Fibroblast of lung (primary cell): ENCODE measurements at regions not wholly inside any gene's neighbourhood (a gene's known extent, or its start where the extent isn't known, plus 50 kb on each side); places are given as distances from the start of the nearest gene placed in this dataset.

Source experiments
- EZH2 ChIP-seq: IDR thresholded peaks from 2 replicates; pipeline ENCODE4 v1.5.1; 2012; ENCODE audit warnings: low read length, control low read depth, mild to moderate bottlenecking; ENCODE audit errors: missing control alignments
- TF ChIP-seq, protein P1 (sequence below), 2 donors: IDR thresholded peaks in 1 of 2; conservative IDR thresholded peaks in 1 of 2; 1 replicate in 1 of 2; 2 replicates in 1 of 2; pipeline ENCODE4 v1.5.1; 2011 to 2012; ENCODE audit warnings: low read length in 2 of 2, control low read depth in 1 of 2, inconsistent platforms in 1 of 2, low read depth in 1 of 2, mild to moderate bottlenecking in 1 of 2

DNA sequence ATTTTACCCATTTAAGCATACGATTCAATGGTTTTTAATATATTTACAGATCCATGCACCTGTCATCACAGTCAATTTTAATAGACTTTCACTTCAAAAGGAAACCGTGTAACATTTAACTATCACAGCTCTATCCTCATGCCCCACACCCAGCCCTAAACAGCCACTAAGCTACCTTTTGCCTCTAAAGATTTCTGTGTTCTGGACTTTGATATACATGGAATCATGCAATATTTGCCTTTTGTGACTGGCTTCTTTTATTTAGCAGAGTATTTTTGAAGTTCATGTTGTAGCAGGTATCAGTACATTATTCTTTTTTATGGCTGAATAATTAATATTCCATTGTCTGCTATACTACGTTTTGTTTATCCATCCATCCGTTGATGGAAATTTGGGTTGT, 50.3 kb upstream of the STX16 start:
- TF ChIP-seq, protein P1, sequence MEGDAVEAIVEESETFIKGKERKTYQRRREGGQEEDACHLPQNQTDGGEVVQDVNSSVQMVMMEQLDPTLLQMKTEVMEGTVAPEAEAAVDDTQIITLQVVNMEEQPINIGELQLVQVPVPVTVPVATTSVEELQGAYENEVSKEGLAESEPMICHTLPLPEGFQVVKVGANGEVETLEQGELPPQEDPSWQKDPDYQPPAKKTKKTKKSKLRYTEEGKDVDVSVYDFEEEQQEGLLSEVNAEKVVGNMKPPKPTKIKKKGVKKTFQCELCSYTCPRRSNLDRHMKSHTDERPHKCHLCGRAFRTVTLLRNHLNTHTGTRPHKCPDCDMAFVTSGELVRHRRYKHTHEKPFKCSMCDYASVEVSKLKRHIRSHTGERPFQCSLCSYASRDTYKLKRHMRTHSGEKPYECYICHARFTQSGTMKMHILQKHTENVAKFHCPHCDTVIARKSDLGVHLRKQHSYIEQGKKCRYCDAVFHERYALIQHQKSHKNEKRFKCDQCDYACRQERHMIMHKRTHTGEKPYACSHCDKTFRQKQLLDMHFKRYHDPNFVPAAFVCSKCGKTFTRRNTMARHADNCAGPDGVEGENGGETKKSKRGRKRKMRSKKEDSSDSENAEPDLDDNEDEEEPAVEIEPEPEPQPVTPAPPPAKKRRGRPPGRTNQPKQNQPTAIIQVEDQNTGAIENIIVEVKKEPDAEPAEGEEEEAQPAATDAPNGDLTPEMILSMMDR (conservative IDR thresholded peaks at IDR 0.05 in 1 of 2, IDR thresholded peaks at IDR 0.05 in 1 of 2; ENCODE audit: low read depth in 1 of 2, low read length in 2 of 2) = no peak
- no peak for TF ChIP-seq EZH2
